IPS-NIHi11 (cell line): ENCODE measurements at regions not wholly inside any gene's neighbourhood (a gene's known extent, or its start where the extent isn't known, plus 50 kb on each side); places are given as distances from the start of the nearest gene placed in this dataset.
A peak's percentile ranks its signal among the peaks of the same experiment; 100 is the strongest.

Source experiments
- DNase-seq: peaks from one replicate; pipeline ENCODE4 v3.0.0; 2012; ENCODE audit warnings: mixed read lengths, low spot score

GRCh38 chr16:63372283-63372682, 1336.0 kb upstream of the CDH8 start:
- no peak for DNase-seq

GRCh38 chr16:63365649-63366304, 1329.5 kb upstream of the CDH8 start:
- no peak for DNase-seq

- no peak for DNase-seq
These were observed 1327.5 kb upstream of the CDH8 start for GRCh38 chr16:63363738-63364137.

GRCh38 chr16:63361032-63361624, 1324.9 kb upstream of the CDH8 start:
- DNase-seq: peak; percentile 52

GRCh38 chr16:63349961-63350360, 1313.7 kb upstream of the CDH8 start:
- no peak for DNase-seq

GRCh38 chr16:63346000-63346399, 1309.8 kb upstream of the CDH8 start:
- no peak for DNase-seq

GRCh38 chr16:63337264-63337663, 1301.0 kb upstream of the CDH8 start:
- no peak for DNase-seq

GRCh38 chr16:63331111-63331510, 1294.9 kb upstream of the CDH8 start:
- DNase-seq: no peak

- no peak for DNase-seq
These were observed 1290.6 kb upstream of the CDH8 start for GRCh38 chr16:63326736-63327339.

- no peak for DNase-seq
These were observed 1287.8 kb upstream of the CDH8 start for GRCh38 chr16:63323722-63324705.

- DNase-seq: no peak
These were observed 1286.8 kb upstream of the CDH8 start for GRCh38 chr16:63323055-63323454.

GRCh38 chr16:63315229-63315628, 1279.0 kb upstream of the CDH8 start:
- DNase-seq: no peak

- no peak for DNase-seq
These were observed 1276.1 kb upstream of the CDH8 start for GRCh38 chr16:63312346-63312745.

- no peak for DNase-seq
These were observed 1275.1 kb upstream of the CDH8 start for GRCh38 chr16:63311313-63311712.

- DNase-seq: no peak
These were observed 1266.6 kb upstream of the CDH8 start for GRCh38 chr16:63302811-63303210.

- no peak for DNase-seq
These were observed 1265.1 kb upstream of the CDH8 start for GRCh38 chr16:63301349-63301748.

GRCh38 chr16:63298993-63299392, 1262.8 kb upstream of the CDH8 start:
- no peak for DNase-seq

- DNase-seq: no peak
These were observed 1255.8 kb upstream of the CDH8 start for GRCh38 chr16:63292036-63292435.

- DNase-seq: peak; percentile 72
These were observed 1253.7 kb upstream of the CDH8 start for GRCh38 chr16:63289834-63290460.

- DNase-seq: no peak
These were observed 1251.2 kb upstream of the CDH8 start for GRCh38 chr16:63287401-63287800.

GRCh38 chr16:63283721-63284120, 1247.5 kb upstream of the CDH8 start:
- DNase-seq: no peak

- no peak for DNase-seq
These were observed 1208.4 kb upstream of the CDH8 start for GRCh38 chr16:63244631-63245030.
